ENCODE measurements at regions not wholly inside any gene's neighbourhood (a gene's known extent, or its start where the extent isn't known, plus 50 kb on each side); places are given as distances from the start of the nearest gene placed in this dataset.
A peak's percentile ranks its signal among the peaks of the same experiment; 100 is the strongest.

GRCh38 chr13:89239361-89240127 is 1568.4 kb downstream of the SLITRK5 start:
- DNase-seq = no peak

- no peak for DNase-seq
These were observed 1584.8 kb downstream of the SLITRK5 start for GRCh38 chr13:89255844-89256406.

- DNase-seq = no peak
These were observed 1596.6 kb downstream of the SLITRK5 start for GRCh38 chr13:89267734-89268133.

- DNase-seq = no peak
These were observed 1598.6 kb downstream of the SLITRK5 start for GRCh38 chr13:89269737-89270136.

GRCh38 chr13:89270736-89271135 is 1599.6 kb downstream of the SLITRK5 start:
- DNase-seq = no peak

GRCh38 chr13:89279374-89279773 is 1608.2 kb downstream of the SLITRK5 start:
- no peak for DNase-seq

- DNase-seq = no peak
These were observed 1610.2 kb downstream of the SLITRK5 start for GRCh38 chr13:89281331-89281730.

- DNase-seq = no peak
These were observed 1611.1 kb downstream of the SLITRK5 start for GRCh38 chr13:89282241-89282640.

- no peak for DNase-seq
These were observed 1616.2 kb downstream of the SLITRK5 start for GRCh38 chr13:89287381-89287780.

- no peak for DNase-seq
These were observed 1623.1 kb downstream of the SLITRK5 start for GRCh38 chr13:89294115-89294867.

- no peak for DNase-seq
These were observed 1636.1 kb downstream of the SLITRK5 start for GRCh38 chr13:89307278-89307677.

- no peak for DNase-seq
These were observed 1639.9 kb downstream of the SLITRK5 start for GRCh38 chr13:89310943-89311672.

- no peak for DNase-seq
These were observed 1644.1 kb downstream of the SLITRK5 start for GRCh38 chr13:89315287-89315686.

- DNase-seq = no peak
These were observed 1651.3 kb downstream of the SLITRK5 start for GRCh38 chr13:89322466-89322865.

GRCh38 chr13:89324582-89324981 is 1653.4 kb downstream of the SLITRK5 start:
- no peak for DNase-seq

GRCh38 chr13:89343165-89343564 is 1672.0 kb downstream of the SLITRK5 start:
- DNase-seq = no peak

GRCh38 chr13:89352384-89352783 is 1681.2 kb downstream of the SLITRK5 start:
- no peak for DNase-seq

- DNase-seq = no peak
These were observed 1690.7 kb downstream of the SLITRK5 start for GRCh38 chr13:89361909-89362308.

GRCh38 chr13:89363144-89363543 is 1692.0 kb downstream of the SLITRK5 start:
- DNase-seq = no peak

- DNase-seq = no peak
These were observed 1701.0 kb downstream of the SLITRK5 start for GRCh38 chr13:89372193-89372592.

- DNase-seq = no peak
These were observed 1704.7 kb downstream of the SLITRK5 start for GRCh38 chr13:89375839-89376238.

GRCh38 chr13:89380101-89380500 is 1708.9 kb downstream of the SLITRK5 start:
- DNase-seq = peak; percentile 17

GRCh38 chr13:89382981-89383380 is 1711.8 kb downstream of the SLITRK5 start:
- DNase-seq = no peak

Data from DMS79 treated with DMSO at 0.1 percent for 48 hours (cell line).